Dedifferentiated amniotic fluid mesenchymal stem cell (primary cell): ENCODE measurements at regions not wholly inside any gene's neighbourhood (a gene's known extent, or its start where the extent isn't known, plus 50 kb on each side); places are given as distances from the start of the nearest gene placed in this dataset.
"Not testable (repeated sequence)": the region's sequence is repeated elsewhere in the genome, so short reads cannot be mapped to it uniquely, and the experiment has no call there.

Source experiments
- DNase-seq: peaks from one replicate; pipeline ENCODE4 v3.0.0-alpha.2; 2016; ENCODE audit errors: extremely low spot score

GRCh38 chr16:55016515-55016914 is 85.8 kb downstream of the IRX5 start:
- no peak for DNase-seq

- DNase-seq = no peak
Measured at GRCh38 chr16:55017321-55017720, 86.7 kb downstream of the IRX5 start.

GRCh38 chr16:55018881-55019280 is 88.2 kb downstream of the IRX5 start:
- no peak for DNase-seq

- DNase-seq = no peak
Measured at GRCh38 chr16:55019419-55020131, 88.9 kb downstream of the IRX5 start.

- peak; percentile 26 for DNase-seq
Measured at GRCh38 chr16:55021595-55022475, 91.2 kb downstream of the IRX5 start.

GRCh38 chr16:55027260-55027659 is 96.6 kb downstream of the IRX5 start:
- DNase-seq = not testable (repeated sequence)

GRCh38 chr16:55029509-55029908 is 98.8 kb downstream of the IRX5 start:
- DNase-seq = no peak

- DNase-seq = no peak
Measured at GRCh38 chr16:55030944-55031343, 100.3 kb downstream of the IRX5 start.

GRCh38 chr16:55031481-55031880 is 100.8 kb downstream of the IRX5 start:
- no peak for DNase-seq

GRCh38 chr16:55033225-55034156 is 102.8 kb downstream of the IRX5 start:
- no peak for DNase-seq

- no peak for DNase-seq
Measured at GRCh38 chr16:55035029-55035428, 104.4 kb downstream of the IRX5 start.

GRCh38 chr16:55035956-55036355 is 105.3 kb downstream of the IRX5 start:
- no peak for DNase-seq

GRCh38 chr16:55036371-55036821 is 105.7 kb downstream of the IRX5 start:
- no peak for DNase-seq

GRCh38 chr16:55037046-55037445 is 106.4 kb downstream of the IRX5 start:
- DNase-seq = no peak

- DNase-seq = no peak
Measured at GRCh38 chr16:55037966-55038365, 107.3 kb downstream of the IRX5 start.

GRCh38 chr16:55039042-55039441 is 108.4 kb downstream of the IRX5 start:
- DNase-seq = no peak

GRCh38 chr16:55039511-55039910 is 108.8 kb downstream of the IRX5 start:
- DNase-seq = no peak

- no peak for DNase-seq
Measured at GRCh38 chr16:55039931-55040330, 109.3 kb downstream of the IRX5 start.

- DNase-seq = no peak
Measured at GRCh38 chr16:55040366-55041086, 109.9 kb downstream of the IRX5 start.

GRCh38 chr16:55041540-55042234 is 111.0 kb downstream of the IRX5 start:
- no peak for DNase-seq
